ENCODE measurements at regions not wholly inside any gene's neighbourhood (a gene's known extent, or its start where the extent isn't known, plus 50 kb on each side); places are given as distances from the start of the nearest gene placed in this dataset.

- TF ChIP-seq CTCF (IDR thresholded peaks at IDR 0.05; ENCODE audit: low read depth, low read length, missing control alignments), result no peak
- no peak for DNase-seq (ENCODE audit: low read depth)
- H3K4me3 ChIP-seq (ENCODE audit: low read depth, low read length), result no peak overlapping the region
Observed at GRCh38 chr7:79563821-79564522, 110.5 kb upstream of the MAGI2 start.

DNA sequence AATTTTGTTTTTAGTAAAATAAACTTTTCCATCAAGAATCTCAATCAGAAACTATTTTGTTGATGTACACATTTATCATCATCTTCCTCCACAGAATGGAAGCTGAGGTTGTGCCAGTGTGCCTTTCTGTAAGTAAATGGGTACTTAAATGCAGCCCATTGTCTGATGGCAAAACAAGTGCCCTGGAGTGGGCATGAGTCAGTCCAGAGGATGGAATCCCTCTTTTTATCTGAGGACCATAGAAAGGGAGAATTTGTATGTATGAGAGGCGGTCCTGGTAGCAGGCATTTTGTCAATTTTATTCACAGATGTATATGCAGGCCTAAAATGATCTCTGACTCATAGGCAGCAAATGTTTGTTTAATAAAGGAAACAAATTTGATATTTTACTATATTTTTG, 102.1 kb upstream of the MAGI2 start:
- no peak overlapping the region for H3K4me3 ChIP-seq (ENCODE audit: low read depth, low read length)
- TF ChIP-seq CTCF (IDR thresholded peaks at IDR 0.05; ENCODE audit: low read depth, low read length, missing control alignments), result no peak
- DNase-seq (ENCODE audit: low read depth), result no peak

DNA sequence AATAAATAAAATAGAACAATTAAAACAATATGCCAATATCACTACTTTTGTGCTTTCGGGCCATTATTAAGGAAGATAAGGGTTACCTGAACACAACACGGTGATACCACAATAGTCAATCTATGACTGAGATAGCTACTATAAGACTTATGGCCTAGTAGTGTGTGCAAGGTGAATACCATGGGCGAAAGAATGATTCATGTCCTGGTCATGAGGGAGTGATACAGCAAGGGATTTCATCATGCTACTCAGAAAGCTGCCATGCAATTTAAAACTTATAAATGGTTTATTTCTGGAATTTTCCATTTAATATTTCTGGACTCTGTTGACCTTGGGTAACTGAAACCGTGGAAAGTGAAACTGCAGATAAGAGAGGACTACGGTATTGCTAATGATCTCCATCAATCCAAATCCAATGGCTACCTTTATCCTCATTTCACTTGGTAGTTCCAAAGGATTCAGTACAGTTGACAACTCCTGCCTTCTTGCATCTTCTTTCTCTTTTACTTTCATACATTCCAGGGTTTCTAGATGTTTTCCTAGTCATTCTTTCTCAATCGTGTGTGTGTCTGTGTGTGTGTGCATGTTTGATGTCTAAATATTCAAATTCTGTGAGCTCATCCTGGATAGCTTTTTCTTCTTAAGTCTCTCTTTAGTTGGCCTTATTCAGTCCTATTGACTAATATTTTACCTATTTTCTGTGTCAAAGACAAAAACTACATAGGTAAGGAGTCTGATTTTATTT, 100.5 kb upstream of the MAGI2 start:
- DNase-seq (ENCODE audit: low read depth), result no peak
- TF ChIP-seq CTCF (IDR thresholded peaks at IDR 0.05; ENCODE audit: low read depth, low read length, missing control alignments), result no peak
- H3K4me3 ChIP-seq (ENCODE audit: low read depth, low read length), result no peak overlapping the region

GRCh38 chr7:79552463-79552862, 99.0 kb upstream of the MAGI2 start:
- no peak overlapping the region for H3K4me3 ChIP-seq (ENCODE audit: low read depth, low read length)
- no peak for TF ChIP-seq CTCF (IDR thresholded peaks at IDR 0.05; ENCODE audit: low read depth, low read length, missing control alignments)
- DNase-seq (ENCODE audit: low read depth), result no peak

DNA sequence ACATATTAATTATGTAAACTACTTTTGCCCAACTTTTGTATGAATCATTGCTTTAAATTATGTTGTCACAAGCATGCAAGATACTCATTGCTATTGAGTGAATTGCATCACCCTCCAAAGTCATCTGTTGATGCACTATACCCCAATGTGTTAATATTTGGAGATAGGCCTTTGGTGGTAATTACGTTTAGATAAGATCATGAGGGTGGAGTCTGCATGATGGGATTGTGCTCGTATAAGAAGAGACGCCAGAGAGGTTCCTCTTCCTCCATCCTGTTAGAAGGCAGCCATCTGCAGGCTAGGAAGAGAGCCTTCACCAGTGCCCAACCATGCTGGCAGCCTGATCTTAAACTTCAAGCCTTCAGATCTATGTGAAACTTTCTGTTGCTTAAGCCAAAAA, 95.3 kb upstream of the MAGI2 start:
- TF ChIP-seq CTCF (IDR thresholded peaks at IDR 0.05; ENCODE audit: low read depth, low read length, missing control alignments), result no peak
- H3K4me3 ChIP-seq (ENCODE audit: low read depth, low read length), result no peak overlapping the region
- no peak for DNase-seq (ENCODE audit: low read depth)

- H3K4me3 ChIP-seq (ENCODE audit: low read depth, low read length), result no peak overlapping the region
- no peak for TF ChIP-seq CTCF (IDR thresholded peaks at IDR 0.05; ENCODE audit: low read depth, low read length, missing control alignments)
- DNase-seq (ENCODE audit: low read depth), result no peak
Observed at GRCh38 chr7:79547132-79547531, 93.7 kb upstream of the MAGI2 start.
